IPS-20b (cell line): ENCODE measurements at regions not wholly inside any gene's neighbourhood (a gene's known extent, or its start where the extent isn't known, plus 50 kb on each side); places are given as distances from the start of the nearest gene placed in this dataset.

Experiments
- H3K27ac ChIP-seq: one replicate; pipeline ENCODE4 v1.5.1; 2013; ENCODE audit warnings: low read length
- H3K27me3 ChIP-seq: 2 replicates; pipeline ENCODE4 v1.6.1; 2013; ENCODE audit warnings: mild to moderate bottlenecking, low read length, inconsistent platforms; ENCODE audit not compliant: insufficient read depth
- H3K36me3 ChIP-seq: 2 replicates; pipeline ENCODE4 v1.6.1; 2013; ENCODE audit warnings: low read depth, mild to moderate bottlenecking, inconsistent platforms, low read length, moderate library complexity; ENCODE audit not compliant: insufficient read depth
- H3K4me1 ChIP-seq: 2 replicates; pipeline ENCODE4 v1.6.1; 2013; ENCODE audit warnings: mild to moderate bottlenecking, control low read depth, inconsistent platforms, low read length, moderate library complexity; ENCODE audit not compliant: insufficient read depth
- H3K4me3 ChIP-seq: 2 replicates; pipeline ENCODE4 v1.5.1; 2013; ENCODE audit warnings: mild to moderate bottlenecking, low read length, inconsistent platforms
- H3K9ac ChIP-seq: 2 replicates; pipeline ENCODE4 v1.6.1; 2013; ENCODE audit warnings: low read depth, mild to moderate bottlenecking, inconsistent platforms, low read length, moderate library complexity
- H3K9me3 ChIP-seq: 2 replicates; pipeline ENCODE4 v1.6.1; 2013; ENCODE audit warnings: mild to moderate bottlenecking, low read depth, low read length, inconsistent platforms; ENCODE audit not compliant: insufficient read depth

DNA sequence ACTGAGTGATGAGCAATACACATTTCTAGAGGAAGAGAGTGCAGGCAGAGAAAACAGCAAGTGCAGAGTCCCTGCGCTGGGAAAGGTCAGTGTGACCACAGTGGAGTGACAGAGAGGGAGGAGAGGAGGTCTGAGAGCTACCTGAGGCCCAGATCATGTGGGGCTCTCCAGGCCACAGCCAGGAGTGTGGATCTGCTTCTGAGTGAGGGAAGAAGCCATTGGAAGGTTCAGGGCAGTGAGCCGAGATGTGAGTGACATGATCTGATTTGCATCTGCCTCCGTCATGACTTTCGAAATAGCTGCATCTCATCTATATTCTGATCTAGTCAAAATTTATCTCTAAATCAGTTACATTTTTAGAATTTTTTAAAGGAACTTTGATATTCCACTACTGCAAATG lies 367.1 kb downstream of the PREX1 start:
- Histone ChIP-seq H3K4me1 (peaks cover 9% of the 10 kb centered on the region; the same call in 1 of the 2 replicates), H3K9me3 (no peaks in the 10 kb centered on the region), H3K36me3 (no peaks in the 10 kb centered on the region), H3K27me3 (peaks cover 7% of the 10 kb centered on the region; the same call in 1 of the 2 replicates), H3K4me3 (no peak overlapping the region), H3K9ac (no peak overlapping the region), H3K27ac (no peak overlapping the region)

DNA sequence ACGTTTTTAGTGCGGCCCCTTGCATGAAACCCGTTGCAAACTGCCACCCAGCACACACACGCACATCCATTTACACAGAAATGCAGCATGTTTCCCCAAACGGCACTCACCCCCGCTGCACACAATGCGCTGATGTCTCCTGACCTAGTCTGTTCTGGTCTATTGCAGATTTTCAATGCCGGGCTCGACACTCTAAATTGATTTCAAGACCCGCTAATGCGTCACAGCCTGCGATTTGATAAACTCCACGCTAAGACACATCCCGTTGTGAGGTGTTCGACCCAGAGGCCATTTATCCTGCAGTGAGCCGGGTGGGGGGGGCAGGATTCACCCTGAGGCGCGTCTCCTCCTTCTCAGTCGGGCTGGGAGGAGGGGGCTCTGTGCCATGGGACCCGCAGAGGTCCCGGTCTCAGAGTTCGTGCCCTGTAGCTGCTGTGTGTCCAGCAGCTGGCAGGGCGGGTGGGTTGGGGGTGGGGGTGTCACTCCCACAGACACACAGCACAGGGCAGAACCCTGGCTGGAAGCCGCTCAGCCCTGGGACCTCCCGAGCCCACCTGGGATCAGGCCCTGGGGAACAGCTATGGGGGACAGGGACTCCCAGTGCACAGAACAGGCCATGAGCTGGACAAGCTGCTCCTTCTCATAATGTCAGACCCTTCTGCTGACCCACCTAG lies 367.9 kb downstream of the PREX1 start:
- Histone ChIP-seq H3K4me1 (peaks cover 9% of the 10 kb centered on the region; the same call in 1 of the 2 replicates), H3K36me3 (no peaks in the 10 kb centered on the region), H3K4me3 (no peak overlapping the region), H3K9me3 (no peaks in the 10 kb centered on the region), H3K27me3 (peaks cover 7% of the 10 kb centered on the region; the same call in 1 of the 2 replicates), H3K9ac (no peak overlapping the region), H3K27ac (no peak overlapping the region)

GRCh38 chr20:48458601-48459385 lies 369.0 kb downstream of the PREX1 start:
- H3K4me1 ChIP-seq = peaks cover 9% of the 10 kb centered on the region; the same call in 1 of the 2 replicates
- H3K9ac ChIP-seq = no peak overlapping the region
- H3K27ac ChIP-seq = no peak overlapping the region

GRCh38 chr20:48458003-48458377 lies 369.8 kb downstream of the PREX1 start:
- Histone ChIP-seq H3K9me3 (no peaks in the 10 kb centered on the region), H3K36me3 (no peaks in the 10 kb centered on the region), H3K4me1 (peaks cover 9% of the 10 kb centered on the region; the same call in 1 of the 2 replicates), H3K27me3 (peaks cover 4% of the 10 kb centered on the region; the same call in 1 of the 2 replicates), H3K27ac (no peak overlapping the region), H3K4me3 (no peak overlapping the region), H3K9ac (no peak overlapping the region)

More at GRCh38 chr20:48458601-48459385, 369.0 kb downstream of the PREX1 start:
- Histone ChIP-seq H3K9me3 (no peaks in the 10 kb centered on the region), H3K36me3 (no peaks in the 10 kb centered on the region), H3K27me3 (peaks cover 7% of the 10 kb centered on the region; the same call in 1 of the 2 replicates), H3K4me3 (no peak overlapping the region)

DNA sequence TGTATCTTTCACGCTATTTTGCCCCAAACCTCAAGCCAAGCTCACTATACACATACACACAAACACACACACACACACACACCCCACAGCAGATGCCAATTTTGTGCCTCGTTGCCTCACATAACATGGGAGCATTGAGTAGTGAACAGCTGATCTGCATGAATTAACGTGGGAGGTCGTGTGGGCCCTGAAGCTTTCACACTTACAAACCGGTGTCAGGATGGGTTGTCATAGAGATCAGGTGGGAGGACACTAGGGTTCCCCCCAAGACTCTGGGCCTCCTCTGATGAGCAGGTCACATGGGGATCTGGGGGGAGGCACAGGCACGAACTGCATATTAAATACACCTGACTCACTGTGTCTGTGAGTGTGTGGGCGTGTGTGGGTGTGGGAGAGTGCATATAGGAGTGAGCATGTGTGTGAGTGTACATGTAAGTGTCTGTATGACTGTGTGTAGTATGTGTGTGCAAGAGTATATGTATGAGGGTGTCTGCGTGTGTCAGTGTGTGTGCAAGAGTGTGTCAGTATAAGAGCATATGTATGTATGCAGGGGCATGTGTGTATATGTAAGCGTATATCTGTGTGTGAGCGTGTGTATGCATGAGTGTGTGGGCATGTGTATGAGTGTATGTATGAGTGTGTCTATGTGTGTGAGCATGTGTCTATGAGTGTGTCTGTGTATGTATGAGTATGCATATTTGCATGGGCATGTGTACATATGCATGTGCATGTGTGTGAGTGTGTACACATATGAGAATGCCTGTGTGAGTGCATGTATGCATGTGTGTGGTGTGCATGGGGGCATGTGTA lies 370.4 kb downstream of the PREX1 start:
- Histone ChIP-seq H3K9ac (no peak overlapping the region), H3K4me1 (peaks cover 9% of the 10 kb centered on the region; the same call in 1 of the 2 replicates), H3K27ac (no peak overlapping the region), H3K36me3 (no peaks in the 10 kb centered on the region), H3K27me3 (no peaks in the 10 kb centered on the region; the same call in 1 of the 2 replicates), H3K9me3 (no peaks in the 10 kb centered on the region), H3K4me3 (no peak overlapping the region)

- H3K27me3 ChIP-seq = no peaks in the 10 kb centered on the region; the same call in 1 of the 2 replicates
- H3K4me1 ChIP-seq = peaks cover 9% of the 10 kb centered on the region; the same call in 1 of the 2 replicates
- no peaks in the 10 kb centered on the region for H3K9me3 ChIP-seq
- no peak overlapping the region for H3K27ac ChIP-seq
- H3K36me3 ChIP-seq = no peaks in the 10 kb centered on the region
- H3K4me3 ChIP-seq = no peak overlapping the region
- no peak overlapping the region for H3K9ac ChIP-seq
Measured at GRCh38 chr20:48456366-48457192, 371.2 kb downstream of the PREX1 start.

- Histone ChIP-seq H3K4me1 (peaks cover 5% of the 10 kb centered on the region; the same call in 1 of the 2 replicates), H3K9me3 (no peaks in the 10 kb centered on the region), H3K27me3 (no peaks in the 10 kb centered on the region), H3K36me3 (no peaks in the 10 kb centered on the region), H3K4me3 (no peak overlapping the region), H3K27ac (no peak overlapping the region), H3K9ac (no peak overlapping the region)
Measured at GRCh38 chr20:48455651-48456365, 372.0 kb downstream of the PREX1 start.

- no peaks in the 10 kb centered on the region; the same call in 1 of the 2 replicates for H3K4me1 ChIP-seq
- no peak overlapping the region for H3K4me3 ChIP-seq
- H3K9ac ChIP-seq = no peak overlapping the region
- no peaks in the 10 kb centered on the region for H3K27me3 ChIP-seq
- no peaks in the 10 kb centered on the region for H3K36me3 ChIP-seq
- no peak overlapping the region for H3K27ac ChIP-seq
- no peaks in the 10 kb centered on the region for H3K9me3 ChIP-seq
Measured at GRCh38 chr20:48454671-48455490, 372.9 kb downstream of the PREX1 start.

DNA sequence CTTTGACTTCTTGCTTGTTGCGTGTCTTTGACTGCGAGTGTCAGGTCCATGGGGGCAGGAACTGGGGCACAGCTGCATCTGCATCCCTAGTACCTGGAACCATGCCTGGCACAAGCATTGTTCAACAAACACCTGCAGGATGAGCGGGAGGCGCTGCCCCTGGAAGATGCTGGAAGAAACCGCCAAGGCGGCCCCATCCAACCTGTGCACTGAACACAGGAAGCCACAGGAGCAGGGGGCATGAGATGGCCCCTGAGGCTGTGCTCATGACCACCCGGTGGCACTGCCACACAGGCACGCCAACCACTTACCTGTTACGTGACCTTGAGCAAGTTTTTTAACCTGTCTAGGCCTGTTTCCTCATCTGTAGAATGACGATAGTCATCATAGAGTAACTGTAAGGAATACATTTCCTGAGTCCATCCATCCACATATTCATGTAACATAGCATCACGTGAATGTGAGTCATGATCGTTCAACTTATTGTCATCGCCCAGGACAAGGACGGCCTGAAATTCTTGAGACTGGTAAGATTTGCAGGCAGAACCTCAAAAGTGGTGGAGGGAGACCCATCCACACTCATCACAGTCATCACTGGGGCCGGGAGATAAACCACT lies 374.2 kb downstream of the PREX1 start:
- H3K27me3 ChIP-seq = peaks cover 5% of the 10 kb centered on the region
- H3K9me3 ChIP-seq = no peaks in the 10 kb centered on the region
- no peaks in the 10 kb centered on the region for H3K36me3 ChIP-seq
- H3K9ac ChIP-seq = no peak overlapping the region
- H3K27ac ChIP-seq = no peak overlapping the region
- no peaks in the 10 kb centered on the region; the same call in 1 of the 2 replicates for H3K4me1 ChIP-seq
- no peak overlapping the region for H3K4me3 ChIP-seq
